Endothelial cell of umbilical vein (primary cell): ENCODE measurements at regions not wholly inside any gene's neighbourhood (a gene's known extent, or its start where the extent isn't known, plus 50 kb on each side); places are given as distances from the start of the nearest gene placed in this dataset.

Experiments
- BruUV-seq: library from RNA; stranded (reverse); fragments of 400-500 nt; replicated peaks from 2 replicates; lab custom pipeline; 2021; lab: Mats Ljungman, UMichigan
- CTCF ChIA-PET: fragments of 300-600, 350-600 bp; sonication (Branson Sonifier 250); formaldehyde crosslinking; loops from one replicate; lab custom pipeline; 2021; ENCODE audit warnings: antibody characterized with exemption, inconsistent platforms; lab: Charles Lee
- POLR2A ChIA-PET: fragments of 300-600, 350-600 bp; sonication (Branson Sonifier 250); formaldehyde crosslinking; loops from one replicate; lab custom pipeline; 2021; ENCODE audit warnings: antibody characterized with exemption, inconsistent platforms; lab: Charles Lee
- DNase-seq: peaks from one replicate; pipeline ENCODE4 v3.0.0-alpha.2; 2011; ENCODE audit warnings: low read depth, low spot score
- FAIRE-seq: peaks from 2 replicates; lab custom pipeline; 2011; peaks lifted over from hg19 to GRCh38; lab: Jason Lieb, UNC
- H2AFZ ChIP-seq: 2 replicates; pipeline ENCODE4 v1.6.0; 2012; ENCODE audit warnings: low read depth, low read length, control low read depth, inconsistent platforms
- H3K27ac ChIP-seq: 2 replicates; pipeline ENCODE4 v1.5.1; 2011; ENCODE audit warnings: low read depth, mild to moderate bottlenecking, control low read depth, low read length, moderate library complexity; ENCODE audit not compliant: insufficient read depth
- H3K27me3 ChIP-seq, 2 experiments: 2 replicates each; pipeline versions ENCODE4 v1.6.0 to v1.6.1; 2011; ENCODE audit warnings: low read length in 2 of 2, mixed read lengths in 1 of 2; ENCODE audit not compliant: control insufficient read depth in 2 of 2, insufficient read depth in 2 of 2
- H3K36me3 ChIP-seq, 2 experiments: 2 replicates in 1 of 2; 3 replicates in 1 of 2; pipeline ENCODE4 v1.5.1; 2011; ENCODE audit warnings: low read length in 2 of 2, mild to moderate bottlenecking in 1 of 2, moderate library complexity in 1 of 2; ENCODE audit not compliant: control insufficient read depth in 2 of 2, insufficient read depth in 2 of 2; ENCODE audit errors: extremely low read depth in 1 of 2
- H3K4me1 ChIP-seq: 3 replicates; pipeline ENCODE4 v1.5.1; 2011; ENCODE audit warnings: mild to moderate bottlenecking, low read length; ENCODE audit not compliant: control insufficient read depth, insufficient read depth; ENCODE audit errors: extremely low read depth
- H3K4me2 ChIP-seq: 2 replicates; pipeline ENCODE4 v1.6.1; 2011; ENCODE audit warnings: low read length, control low read depth, mixed read lengths; ENCODE audit not compliant: insufficient read depth
- H3K4me3 ChIP-seq, 3 experiments: fragments of 200-600 bp in 1 of 3; sonication (generic), shearing (Covaris generic) in 1 of 3; replicated peaks in 1 of 3; 2 replicates each; pipeline ENCODE4 v1.5.1; 2011 to 2016; ENCODE audit warnings: control low read depth in 3 of 3, low read length in 3 of 3, mild to moderate bottlenecking in 2 of 3, inconsistent platforms in 1 of 3, low read depth in 1 of 3, moderate library complexity in 1 of 3; ENCODE audit not compliant: insufficient read depth in 1 of 3
- H3K79me2 ChIP-seq: 2 replicates; pipeline ENCODE4 v1.6.0; 2012; ENCODE audit warnings: low read length, inconsistent platforms; ENCODE audit not compliant: control insufficient read depth, insufficient read depth
- H3K9ac ChIP-seq: replicated peaks from 2 replicates; pipeline ENCODE3; 2011; ENCODE audit warnings: low read length, control low read depth; ENCODE audit not compliant: insufficient read depth; ENCODE audit errors: extremely low read depth
- H3K9me1 ChIP-seq: replicated peaks from 3 replicates; pipeline ENCODE4 v1.6.0; 2011; ENCODE audit warnings: mild to moderate bottlenecking, low read length; ENCODE audit not compliant: control insufficient read depth, insufficient read depth; ENCODE audit errors: extremely low read depth
- H3K9me3 ChIP-seq: replicated peaks from 2 replicates; pipeline ENCODE4 v1.5.1; 2012; ENCODE audit warnings: low read length, inconsistent platforms; ENCODE audit not compliant: control insufficient read depth, insufficient read depth
- H4K20me1 ChIP-seq: replicated peaks from 2 replicates; pipeline ENCODE3; 2011; ENCODE audit warnings: mild to moderate bottlenecking, low read length; ENCODE audit not compliant: control insufficient read depth, insufficient read depth; ENCODE audit errors: extremely low read depth
- CTCF ChIP-seq, 2 donors: IDR thresholded peaks; 1 replicate in 1 of 2; 2 replicates in 1 of 2; pipeline ENCODE4 v1.5.1; 2011; ENCODE audit warnings: low read length in 2 of 2, mild to moderate bottlenecking in 2 of 2, moderate library complexity in 2 of 2, control low read depth in 1 of 2, inconsistent platforms in 1 of 2, low read depth in 1 of 2; ENCODE audit not compliant: insufficient read depth in 1 of 2; ENCODE audit errors: extremely low read depth in 1 of 2
- EZH2 ChIP-seq: IDR thresholded peaks from 2 replicates; pipeline ENCODE4 v1.6.1; 2012; ENCODE audit warnings: borderline replicate concordance, low read depth, mild to moderate bottlenecking, moderate library complexity, low read length, inconsistent platforms; ENCODE audit not compliant: severe bottlenecking
- FOS ChIP-seq: IDR thresholded peaks from 2 replicates; pipeline ENCODE4 v1.6.1; 2011; ENCODE audit warnings: mild to moderate bottlenecking, low read length, moderate library complexity, borderline replicate concordance; ENCODE audit not compliant: insufficient read depth
- GATA2 ChIP-seq: IDR thresholded peaks from 2 replicates; pipeline ENCODE4 v1.7.0; 2011; ENCODE audit warnings: low read depth, mild to moderate bottlenecking, moderate library complexity, mixed read lengths, low read length; ENCODE audit not compliant: insufficient read length, insufficient read depth
- JUN ChIP-seq: IDR thresholded peaks from 2 replicates; pipeline ENCODE4 v1.6.1; 2011; ENCODE audit warnings: borderline replicate concordance, low read depth; ENCODE audit not compliant: insufficient read length, insufficient read depth
- MYC ChIP-seq: IDR thresholded peaks from one replicate; pipeline ENCODE4 v1.6.1; 2011; ENCODE audit warnings: mild to moderate bottlenecking, low read depth, low read length
- POLR2A ChIP-seq: IDR thresholded peaks from 2 replicates; pipeline ENCODE4 v1.6.1; 2012; ENCODE audit warnings: low read depth, mild to moderate bottlenecking, control low read depth, low read length
- POLR2AphosphoS5 ChIP-seq: IDR thresholded peaks from 2 replicates; pipeline ENCODE4 v1.6.1; 2012; ENCODE audit warnings: low read depth, mild to moderate bottlenecking, control low read depth, low read length, moderate library complexity; ENCODE audit not compliant: insufficient read depth
- dilution Hi-C: fragments of 300-500 bp; cut with MboI; formaldehyde crosslinking; loops from one replicate; pipeline ENCODE4 v1.15.0; 2019; ENCODE audit warnings: low sequenced_read_pairs; ENCODE audit not compliant: extremely low pct_ligation_motif_present
- intact Hi-C: fragments of 100-400 bp; cut with micrococcal nuclease; formaldehyde crosslinking; loops from one replicate; pipeline ENCODE4 v1.10.0; 2022
- TF ChIP-seq, protein P1 (sequence below): IDR thresholded peaks from 2 replicates; pipeline ENCODE4 v1.6.1; 2011; ENCODE audit not compliant: insufficient read depth, insufficient read length

GRCh38 chr3:18215639-18216038 is 209.5 kb downstream of the SATB1 start:
- H3K4me2 ChIP-seq, result no peak overlapping the region
- H3K27ac ChIP-seq, result no peak overlapping the region
- no peak overlapping the region for H3K9ac ChIP-seq
- H3K4me3 ChIP-seq, result no peak overlapping the region
- no peaks in the 10 kb centered on the region for H3K9me1 ChIP-seq
- no peaks in the 10 kb centered on the region for H3K9me3 ChIP-seq
- H3K79me2 ChIP-seq, result no peaks in the 10 kb centered on the region
- intact Hi-C loops (no loop called here), dilution Hi-C loops (no loop called here)
- H3K27me3 ChIP-seq, result no peaks in the 10 kb centered on the region
- FAIRE-seq, result no peak
- ChIA-PET CTCF (no interaction called here), POLR2A (no interaction called here)
- H3K36me3 ChIP-seq, result no peaks in the 10 kb centered on the region
- no peak overlapping the region for H2AFZ ChIP-seq
- TF ChIP-seq MYC, result no peak
- TF ChIP-seq CTCF (IDR thresholded peaks at IDR 0.05; ENCODE audit: extremely low read depth in 1 of 2, insufficient read depth in 1 of 2, low read depth in 1 of 2, low read length in 2 of 2), result no peak
- TF ChIP-seq, protein P1, sequence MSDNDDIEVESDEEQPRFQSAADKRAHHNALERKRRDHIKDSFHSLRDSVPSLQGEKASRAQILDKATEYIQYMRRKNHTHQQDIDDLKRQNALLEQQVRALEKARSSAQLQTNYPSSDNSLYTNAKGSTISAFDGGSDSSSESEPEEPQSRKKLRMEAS, result no peak
- H4K20me1 ChIP-seq, result no peaks in the 10 kb centered on the region
- DNase-seq, result no peak
- BruUV-seq, result no TSS peak
- H3K4me1 ChIP-seq, result no peaks in the 10 kb centered on the region

GRCh38 chr3:18211116-18211515 is 214.0 kb downstream of the SATB1 start:
- intact Hi-C loops, result no loop called here
- H3K4me1 ChIP-seq, result no peaks in the 10 kb centered on the region

More at GRCh38 chr3:18211116-18211515, 214.0 kb downstream of the SATB1 start:
- no peaks in the 10 kb centered on the region for H3K9me1 ChIP-seq
- no TSS peak for BruUV-seq
- ChIA-PET POLR2A (no interaction called here), CTCF (no interaction called here)
- H3K27me3 ChIP-seq, result no peaks in the 10 kb centered on the region
- H3K9me3 ChIP-seq, result no peaks in the 10 kb centered on the region
- H3K9ac ChIP-seq, result no peak overlapping the region
- no peaks in the 10 kb centered on the region for H3K36me3 ChIP-seq
- dilution Hi-C loops, result no loop called here
- H3K79me2 ChIP-seq, result no peaks in the 10 kb centered on the region
- no peak overlapping the region for H2AFZ ChIP-seq
- H3K27ac ChIP-seq, result no peak overlapping the region
- no peaks in the 10 kb centered on the region for H4K20me1 ChIP-seq
- H3K4me2 ChIP-seq, result no peak overlapping the region
- no peak overlapping the region for H3K4me3 ChIP-seq
- TF ChIP-seq MYC (no peak), POLR2AphosphoS5 (no peak), EZH2 (no peak), FOS (no peak), GATA2 (no peak), CTCF (IDR thresholded peaks at IDR 0.05; ENCODE audit: extremely low read depth in 1 of 2, insufficient read depth in 1 of 2, low read depth in 1 of 2, low read length in 2 of 2) (no peak), JUN (no peak), POLR2A (no peak)
- TF ChIP-seq, protein P1, result no peak
- FAIRE-seq (no peak), DNase-seq (no peak)
